Ovary (tissue), 7 donors: ENCODE measurements at regions not wholly inside any gene's neighbourhood (a gene's known extent, or its start where the extent isn't known, plus 50 kb on each side); places are given as distances from the start of the nearest gene placed in this dataset.

Experiments
- DNase-seq, 5 donors: peaks; one replicate each; pipeline ENCODE4 v3.0.0-alpha.2; 2019 to 2020
- H3K27ac ChIP-seq, 2 donors: fragments of 200-600 bp; one replicate each; pipeline versions ENCODE4 v1.5.1 to v1.8.0; 2019 to 2022
- H3K27me3 ChIP-seq: fragments of 200-600 bp; one replicate; pipeline ENCODE4 v1.8.0; 2022
- H3K36me3 ChIP-seq: fragments of 200-600 bp; sonication (generic); one replicate; pipeline ENCODE4 v1.5.1; 2019
- H3K4me1 ChIP-seq: one replicate; pipeline ENCODE4 v1.8.1; 2013; ENCODE audit warnings: mild to moderate bottlenecking, moderate library complexity; ENCODE audit not compliant: insufficient read depth
- H3K4me3 ChIP-seq: fragments of 200-600 bp; sonication (generic); one replicate; pipeline ENCODE4 v1.5.1; 2017
- H3K9me3 ChIP-seq, 2 donors: fragments of 200-600 bp in 1 of 2; sonication (generic) in 1 of 2; one replicate each; pipeline versions ENCODE4 v1.5.1 to v1.8.1; 2013 to 2019; ENCODE audit warnings: mild to moderate bottlenecking in 1 of 2, moderate library complexity in 1 of 2
- CTCF ChIP-seq, 3 donors: fragments of 450-650 bp in 2 of 3; fragments of 200-600 bp in 1 of 3; IDR thresholded peaks; one replicate each; pipeline versions ENCODE4 v1.5.1 to v1.8.0; 2016 to 2022; ENCODE audit warnings: antibody characterized with exemption in 3 of 3, mild to moderate bottlenecking in 1 of 3
- EP300 ChIP-seq: sonication (generic); formaldehyde crosslinking; IDR thresholded peaks from one replicate; pipeline ENCODE4 v1.6.1; 2017; ENCODE audit warnings: antibody characterized with exemption
- POLR2A ChIP-seq: fragments of 450-650 bp; IDR thresholded peaks from one replicate; pipeline ENCODE4 v1.6.1; 2017; ENCODE audit warnings: antibody characterized with exemption, mild to moderate bottlenecking, moderate library complexity
- WGBS, 3 donors: extraction: QIAGEN DNeasy Blood & Tissue Kit in 1 of 3; methylation state at CpG; one replicate each; pipeline versions ENCODE4 v1.1.5 to v1.1.7; 2013 to 2017; 5-methylcytosine and 5-hydroxymethylcytosine counted together
- intact Hi-C, 4 donors: fragments of 100-400 bp; cut with DNase I; formaldehyde crosslinking; loops; one replicate each; pipeline versions ENCODE4 v1.11.0 to v1.15.1; 2022 to 2023
- donor health status: DM: no; HTN: no; CAD: no; lungs with moderate emphysema.
- donor health status: DM: no; HTN: no; CAD: no.
- donor health status: Bipolar disorder and iron deficiency.
- donor health status: DM: no; HTN: no; CAD: no.
- donor health status: DM: yes; HTN: yes; CAD: no.

GRCh38 chr11:131038597-131038996 is 122.3 kb upstream of the SNX19 start:
- no peak overlapping the region for H3K27ac ChIP-seq
- intact Hi-C loops = no loop called here

DNA sequence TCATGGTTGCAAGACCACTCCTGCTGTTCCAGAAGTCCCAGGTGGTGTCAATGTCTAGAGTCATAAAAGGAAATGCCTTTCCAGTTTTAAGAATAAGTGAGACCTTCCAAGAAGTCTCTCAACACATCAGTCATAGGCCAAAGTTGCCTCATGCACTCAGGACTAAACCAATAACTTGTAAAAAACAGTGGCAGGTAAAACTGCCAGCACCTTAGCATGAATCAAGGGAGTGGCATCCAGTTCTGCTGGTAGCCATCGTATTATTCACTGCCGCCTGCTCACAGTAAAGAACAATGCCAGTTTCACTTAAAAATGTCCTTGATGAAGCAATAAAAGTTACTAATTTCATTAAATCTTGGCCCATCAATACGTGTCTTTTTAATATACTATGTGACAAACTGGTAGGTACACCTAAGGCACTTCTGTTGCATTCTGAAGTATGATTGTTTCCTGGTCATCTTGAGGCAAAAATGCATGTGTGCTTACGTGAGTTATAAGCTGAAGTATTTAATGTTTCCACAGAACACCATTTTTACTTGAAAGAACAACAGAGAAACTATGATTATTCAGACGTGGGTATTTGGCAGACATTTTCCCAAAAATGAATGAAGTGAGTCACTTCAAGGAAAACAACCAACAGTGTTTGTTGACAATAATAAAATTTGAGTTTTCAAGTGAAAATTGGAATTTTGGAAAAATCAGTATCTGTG is 125.2 kb upstream of the SNX19 start:
- Histone ChIP-seq H3K27me3 (no peaks in the 10 kb centered on the region), H3K4me3 (no peak overlapping the region), H3K9me3 (no peaks in the 10 kb centered on the region), H3K4me1 (no peaks in the 10 kb centered on the region), H3K36me3 (no peaks in the 10 kb centered on the region), H3K27ac (no peak overlapping the region)
- whole genome bisulfite sequencing, 3 donors = 58 to 70% (median 61%) methylated on average over 5 of the region's 5 CpGs
- intact Hi-C loops = no loop called here
- no peak for TF ChIP-seq POLR2A
- no peak for TF ChIP-seq EP300
- no peak for TF ChIP-seq CTCF (IDR thresholded peaks at IDR 0.05)
- no peak for DNase-seq

More at GRCh38 chr11:131038597-131038996, 122.3 kb upstream of the SNX19 start:
- DNase-seq = no peak
- no peak for TF ChIP-seq CTCF (IDR thresholded peaks at IDR 0.05)
- no peak for TF ChIP-seq POLR2A
- TF ChIP-seq EP300 = no peak
- H3K36me3 ChIP-seq = no peaks in the 10 kb centered on the region
- H3K9me3 ChIP-seq = no peaks in the 10 kb centered on the region
- no peaks in the 10 kb centered on the region for H3K4me1 ChIP-seq
- 18 to 35% (median 23%) methylated on average over 5 of the region's 5 CpGs for WGBS, 3 donors
- H3K27me3 ChIP-seq = no peaks in the 10 kb centered on the region
- no peak overlapping the region for H3K4me3 ChIP-seq

DNA sequence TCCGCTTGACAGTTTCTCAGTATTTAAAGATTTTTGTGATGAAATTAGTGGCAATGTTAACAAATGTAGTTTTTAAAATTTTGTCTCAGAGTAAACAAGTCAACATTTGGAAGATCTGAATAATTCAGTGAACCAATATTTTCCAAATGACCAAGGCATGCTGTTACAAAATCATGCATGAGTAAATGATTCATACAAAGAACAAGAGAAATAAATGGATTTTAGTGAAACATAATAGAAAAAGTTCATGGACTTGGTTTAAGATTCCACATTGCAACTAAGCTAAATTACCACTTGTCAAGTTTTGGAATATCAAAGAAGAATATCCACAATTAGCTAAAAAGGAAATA is 125.7 kb upstream of the SNX19 start:
- 0 to 42% (median 38%) methylated on average over 1 of the region's 1 CpG for WGBS, 3 donors
- Histone ChIP-seq H3K36me3 (no peaks in the 10 kb centered on the region), H3K4me3 (no peak overlapping the region), H3K27me3 (no peaks in the 10 kb centered on the region), H3K27ac (no peak overlapping the region), H3K4me1 (no peaks in the 10 kb centered on the region), H3K9me3 (no peaks in the 10 kb centered on the region)
- TF ChIP-seq POLR2A (no peak), CTCF (IDR thresholded peaks at IDR 0.05) (no peak), EP300 (no peak)
- DNase-seq = no peak
- intact Hi-C loops = no loop called here

- Histone ChIP-seq H3K4me3 (no peak overlapping the region), H3K36me3 (no peaks in the 10 kb centered on the region), H3K9me3 (no peaks in the 10 kb centered on the region), H3K4me1 (no peaks in the 10 kb centered on the region), H3K27me3 (no peaks in the 10 kb centered on the region), H3K27ac (no peak overlapping the region)
- intact Hi-C loops = no loop called here
- WGBS, 3 donors = 63 to 70% (median 70%) methylated on average over 1 of the region's 1 CpG
- DNase-seq = no peak
- TF ChIP-seq EP300 = no peak
- no peak for TF ChIP-seq CTCF (IDR thresholded peaks at IDR 0.05)
- TF ChIP-seq POLR2A = no peak
These were observed 127.0 kb upstream of the SNX19 start for GRCh38 chr11:131043251-131043650.
